NOMO-1 treated with DMSO at 0.1 percent for 48 hours (cell line): ENCODE measurements at regions not wholly inside any gene's neighbourhood (a gene's known extent, or its start where the extent isn't known, plus 50 kb on each side); places are given as distances from the start of the nearest gene placed in this dataset.
"Not testable (repeated sequence)": the region's sequence is repeated elsewhere in the genome, so short reads cannot be mapped to it uniquely, and the experiment has no call there.

Source experiments
- DNase-seq: peaks from one replicate; lab custom pipeline; 2025; ENCODE audit not compliant: unreplicated experiment; lab: John Stamatoyannopoulos, UW

DNA sequence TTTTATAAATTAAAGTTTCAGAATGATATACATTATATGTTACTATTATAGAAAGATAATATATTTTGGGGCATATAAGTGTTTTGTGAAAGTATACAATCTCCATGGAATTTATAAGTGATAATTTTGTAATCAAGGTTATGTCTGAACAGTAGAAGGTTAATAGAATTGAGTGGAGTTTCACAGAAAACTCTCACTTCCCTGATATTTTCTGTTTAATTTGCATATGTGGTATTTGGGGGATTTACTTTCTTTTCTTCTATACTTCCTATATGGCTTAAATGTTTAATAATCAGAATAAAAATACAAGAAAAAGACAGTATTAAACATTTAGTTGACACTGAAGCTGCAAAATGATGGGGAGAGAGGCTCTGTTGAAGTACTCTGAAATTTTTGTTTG is 848.5 kb downstream of the DACH1 start:
- no peak for DNase-seq

DNA sequence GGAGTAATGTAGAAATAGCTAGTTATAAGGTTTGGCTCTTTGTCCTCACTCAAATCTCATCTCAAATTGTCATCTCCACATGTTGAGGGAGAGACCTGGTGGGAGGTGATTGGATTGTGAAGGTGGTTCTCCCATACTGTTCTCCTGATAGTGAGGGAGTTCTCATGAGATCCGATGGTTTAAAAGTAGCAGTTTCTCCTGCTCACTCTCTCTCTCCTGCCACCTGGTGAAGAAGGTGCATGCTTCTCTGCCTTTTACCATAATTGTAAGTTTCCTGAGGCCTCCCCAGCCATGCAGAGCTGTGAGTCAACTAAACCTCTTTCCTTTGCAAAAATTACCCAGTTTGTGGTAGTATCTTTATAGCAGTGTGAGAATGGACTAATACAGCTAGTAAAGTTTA is 849.4 kb downstream of the DACH1 start:
- DNase-seq, result no peak

DNA sequence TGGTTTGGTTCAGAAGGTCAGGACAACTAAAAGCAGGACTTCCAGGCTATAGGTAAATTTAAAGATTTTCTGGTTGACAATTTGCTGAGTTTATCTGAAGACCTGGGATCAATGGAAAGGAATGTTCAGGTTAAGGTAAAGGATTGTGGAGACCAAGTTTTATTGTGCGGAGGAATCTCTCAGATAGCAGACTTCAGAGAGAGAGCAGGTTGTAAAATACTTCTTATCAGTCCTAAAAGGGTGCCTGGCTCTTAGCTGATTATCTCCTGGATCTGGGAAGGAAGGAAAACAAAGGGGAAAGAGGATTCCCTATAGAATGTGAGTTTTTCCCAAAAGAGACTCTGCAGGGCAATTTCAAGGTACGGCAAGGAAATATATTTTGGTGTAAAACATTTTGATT is 851.5 kb downstream of the DACH1 start:
- no peak for DNase-seq

DNA sequence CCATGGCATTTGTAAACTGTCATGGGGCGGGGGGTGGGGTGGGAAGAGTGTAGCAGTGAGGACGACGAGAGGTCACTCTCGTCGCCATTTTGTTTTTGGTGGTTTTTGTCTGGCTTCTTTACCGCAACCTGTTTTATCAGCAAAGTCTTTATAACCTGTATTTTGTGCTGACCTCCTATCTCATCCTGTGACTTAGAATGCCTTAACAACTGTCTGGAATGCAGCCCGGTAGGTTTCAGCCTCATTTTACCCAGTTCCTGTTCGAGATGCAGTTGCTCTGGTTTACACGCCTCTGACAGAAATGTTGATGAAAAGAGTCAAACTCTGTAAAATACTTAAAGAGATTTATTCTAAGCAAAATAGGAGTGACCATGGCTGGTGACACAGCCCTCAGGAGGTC is 852.0 kb downstream of the DACH1 start:
- no peak for DNase-seq

DNA sequence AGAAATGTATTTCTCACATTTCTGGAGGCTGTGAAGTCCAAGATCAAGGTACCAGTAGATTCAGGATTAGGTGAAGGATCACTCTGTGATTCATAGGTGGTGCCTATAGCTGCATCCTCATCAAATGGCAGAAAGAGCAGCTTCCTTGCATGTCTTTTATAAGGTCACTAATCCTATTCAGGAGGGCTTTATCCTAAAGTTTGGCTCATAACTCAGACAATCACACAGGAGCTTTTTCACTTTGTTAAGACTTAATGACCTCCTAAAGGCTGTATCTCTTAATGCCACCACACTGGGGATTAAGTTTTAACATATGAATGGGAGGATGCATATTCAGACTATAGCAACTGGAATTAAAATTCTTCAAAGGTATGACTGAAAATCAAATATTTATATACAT is 861.1 kb downstream of the DACH1 start:
- no peak for DNase-seq

DNA sequence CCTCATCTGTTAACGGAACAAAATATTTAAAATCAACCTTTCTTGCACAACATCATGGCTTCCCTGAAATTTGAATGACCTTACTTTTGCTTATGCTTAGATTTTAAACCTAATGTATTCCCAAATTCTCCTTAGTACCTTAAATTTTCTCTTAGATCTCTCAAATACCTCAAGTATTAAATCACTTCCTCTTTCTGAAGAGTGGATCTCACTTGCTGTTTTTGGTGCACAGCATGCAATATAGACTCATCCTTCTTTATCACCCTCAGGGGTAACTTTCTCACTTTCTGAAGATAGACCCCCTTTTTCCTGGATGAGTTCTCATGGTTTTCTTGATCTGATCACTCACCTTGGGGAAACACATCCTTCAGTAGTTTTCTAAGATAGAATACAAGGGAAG is 871.7 kb downstream of the DACH1 start:
- DNase-seq, result no peak

DNA sequence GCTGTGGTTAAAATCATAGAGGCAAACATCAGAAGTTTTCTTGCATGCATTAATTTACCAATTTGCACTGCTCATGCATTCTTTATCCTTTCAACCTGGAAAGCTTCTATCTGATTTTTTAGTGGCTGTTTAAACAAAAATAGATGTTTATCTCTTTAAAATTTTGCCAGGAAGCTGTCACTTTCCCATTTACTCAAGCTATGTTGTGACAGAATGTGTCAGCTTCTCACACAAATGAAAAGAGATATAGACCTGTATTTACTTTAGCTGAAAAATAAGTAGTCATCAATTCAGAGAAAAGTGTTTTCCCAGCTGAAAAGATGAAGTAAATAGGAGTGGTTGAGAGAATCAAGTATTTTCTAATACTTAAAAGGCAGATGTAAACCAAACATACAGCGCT is 872.8 kb downstream of the DACH1 start:
- no peak for DNase-seq

DNA sequence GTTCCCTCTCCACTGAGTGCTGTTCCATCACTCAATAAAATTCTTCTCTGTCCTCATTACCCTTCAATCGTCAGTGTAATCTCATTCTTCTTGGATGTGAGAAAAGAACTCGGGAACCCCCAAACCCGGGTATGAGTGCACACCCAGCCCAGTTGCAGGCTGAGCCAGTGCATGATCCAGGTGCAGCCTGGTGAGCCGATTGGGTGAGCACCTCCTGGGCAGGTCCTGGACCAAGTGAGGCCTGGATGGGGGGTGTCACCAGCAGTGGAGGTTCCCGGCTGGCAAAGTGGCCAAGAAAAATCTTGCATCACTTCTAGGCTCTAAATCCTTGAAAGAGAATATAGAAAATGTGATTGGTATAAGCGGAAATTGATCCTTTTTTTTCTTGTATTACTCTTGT is 878.8 kb upstream of the KLHL1 start:
- no peak for DNase-seq

DNA sequence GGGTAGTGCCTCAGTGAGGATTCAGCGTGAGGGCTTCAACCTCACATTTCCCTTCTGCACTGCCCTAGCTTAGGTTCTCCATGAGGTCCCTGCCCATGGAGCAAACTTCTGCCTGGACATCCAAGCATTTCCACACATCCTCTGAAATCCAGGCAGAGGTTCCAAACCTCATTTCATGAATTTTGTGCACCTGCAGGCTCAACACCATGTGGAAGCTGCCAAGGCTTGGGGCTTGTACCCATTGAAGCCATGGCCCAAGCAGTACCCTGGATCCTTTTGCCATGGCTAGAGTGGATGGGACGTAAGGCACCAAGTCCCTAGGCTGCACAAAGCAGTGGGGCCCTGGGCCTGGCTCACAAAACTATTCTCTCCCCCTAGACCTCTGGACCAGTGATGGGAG is 877.1 kb upstream of the KLHL1 start:
- DNase-seq, result no peak

DNA sequence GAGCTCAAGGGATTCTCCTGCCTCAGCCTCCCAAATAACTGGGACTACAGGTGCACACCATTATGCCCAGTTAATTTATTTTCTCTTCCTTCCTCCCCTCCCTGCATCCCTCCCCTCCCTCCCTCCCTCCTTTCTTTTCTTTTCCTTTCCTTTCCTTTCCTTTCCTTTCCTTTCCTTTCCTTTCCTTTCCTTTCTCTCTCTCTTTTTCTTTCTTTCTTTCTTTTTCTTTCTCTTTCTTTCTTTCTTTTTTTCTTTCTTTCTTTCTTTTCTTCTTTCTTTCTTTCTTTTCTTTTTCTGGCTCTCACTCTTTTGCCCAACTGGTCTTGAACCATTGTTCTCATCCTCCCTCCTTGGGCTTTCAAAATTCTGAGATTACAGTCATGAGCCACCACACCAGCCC is 873.0 kb upstream of the KLHL1 start:
- not testable (repeated sequence) for DNase-seq

DNA sequence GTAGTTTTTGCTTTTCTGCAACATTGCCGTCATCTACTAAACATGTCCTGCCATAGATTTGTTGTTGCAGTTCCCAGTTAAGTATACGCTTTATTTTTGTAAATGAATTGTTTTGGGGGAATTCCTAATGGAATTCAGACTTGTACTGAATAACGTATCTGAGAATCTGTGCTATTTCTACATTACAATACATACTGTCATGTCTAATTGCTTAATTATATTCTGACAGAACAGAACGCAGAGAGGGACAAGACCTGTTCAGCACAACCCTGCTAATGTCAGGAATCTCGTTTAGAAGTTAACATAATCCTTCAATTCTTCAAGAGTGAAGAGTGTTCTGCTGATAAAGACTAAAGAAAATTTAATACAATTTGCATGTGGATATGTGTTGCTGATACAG is 861.1 kb upstream of the KLHL1 start:
- no peak for DNase-seq

DNA sequence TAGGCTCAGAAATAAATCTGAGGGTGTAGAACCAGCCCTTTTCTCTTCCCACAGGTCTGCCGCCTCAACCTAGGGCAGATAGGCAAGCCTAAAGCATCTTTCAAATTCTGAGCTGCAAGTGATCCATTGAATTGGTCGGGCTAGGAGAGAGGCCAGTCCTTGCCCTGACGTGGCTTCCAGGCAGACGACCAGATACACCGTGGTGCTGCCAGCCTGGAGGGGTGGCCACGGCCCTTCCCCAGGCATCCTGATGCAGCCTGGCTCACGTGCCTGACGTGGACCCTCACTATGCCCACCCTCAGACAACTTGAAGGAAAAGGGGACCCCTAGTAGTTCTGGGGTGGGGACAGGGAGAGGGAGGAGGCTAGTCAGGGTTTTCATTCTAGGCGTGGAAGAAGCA is 859.3 kb upstream of the KLHL1 start:
- DNase-seq, result no peak

DNA sequence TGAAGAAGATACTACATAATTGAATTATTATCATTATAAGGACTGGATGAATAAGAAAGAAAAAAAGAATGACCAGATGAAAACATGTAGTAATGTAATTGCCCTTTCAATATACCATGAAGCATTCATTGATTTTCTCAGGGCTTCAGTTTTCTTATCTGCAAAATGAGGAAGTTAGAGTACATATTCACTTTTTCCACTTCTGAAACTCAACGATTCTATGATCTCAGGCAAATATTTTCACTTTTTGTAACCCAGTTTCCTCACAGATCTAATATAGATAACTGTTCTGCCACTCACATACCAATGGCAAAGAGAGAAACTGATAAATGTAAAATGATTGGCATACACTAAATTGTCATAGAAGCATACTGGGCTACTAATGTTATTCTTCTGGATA is 856.6 kb upstream of the KLHL1 start:
- peak; percentile 49 for DNase-seq

DNA sequence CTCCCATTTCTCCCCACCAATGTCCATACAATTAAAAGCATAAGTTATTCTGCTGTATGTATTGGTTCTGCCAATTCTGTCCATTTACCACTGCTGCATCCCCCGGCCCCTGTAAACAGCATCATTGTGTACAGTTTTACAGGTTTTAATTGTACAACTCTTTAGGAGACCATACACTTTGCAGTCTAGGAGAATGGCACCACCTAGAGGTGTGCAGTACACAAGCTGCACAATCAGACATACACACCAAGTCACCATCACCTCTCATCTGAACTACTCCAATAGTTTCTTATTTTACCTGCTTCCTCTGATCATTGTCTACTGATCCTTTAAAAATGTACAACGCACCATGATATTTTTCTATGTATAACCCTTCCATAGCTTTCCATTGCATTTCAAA is 855.9 kb upstream of the KLHL1 start:
- peak; percentile 14 for DNase-seq

DNA sequence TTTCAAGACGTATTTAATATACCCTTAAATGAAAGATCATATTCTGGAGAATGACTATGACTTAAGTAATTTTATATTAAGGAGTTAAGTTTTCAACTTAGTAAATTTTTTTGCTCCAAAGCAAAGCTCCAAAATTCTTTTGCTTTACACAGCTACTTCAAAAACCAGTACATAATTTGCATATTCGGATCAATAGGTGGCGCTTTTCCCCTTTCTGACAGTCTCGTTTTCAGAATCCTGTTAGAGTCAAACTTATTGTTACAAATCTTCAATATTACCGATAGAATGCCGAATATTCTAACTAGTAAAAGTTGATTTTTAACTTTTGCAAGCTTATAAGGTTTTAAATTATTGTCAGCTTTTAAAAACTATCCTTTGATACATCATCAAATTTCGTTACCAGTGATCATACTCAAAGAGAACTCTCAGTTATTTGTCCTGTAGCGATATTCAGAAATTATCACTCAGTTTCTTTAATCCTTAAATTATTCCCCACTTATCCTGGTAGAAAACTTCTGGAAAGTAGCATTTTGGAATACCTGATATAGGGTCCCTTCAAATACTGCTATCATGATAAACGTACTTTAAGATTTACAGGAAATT is 852.7 kb upstream of the KLHL1 start:
- DNase-seq, result peak; percentile 43

DNA sequence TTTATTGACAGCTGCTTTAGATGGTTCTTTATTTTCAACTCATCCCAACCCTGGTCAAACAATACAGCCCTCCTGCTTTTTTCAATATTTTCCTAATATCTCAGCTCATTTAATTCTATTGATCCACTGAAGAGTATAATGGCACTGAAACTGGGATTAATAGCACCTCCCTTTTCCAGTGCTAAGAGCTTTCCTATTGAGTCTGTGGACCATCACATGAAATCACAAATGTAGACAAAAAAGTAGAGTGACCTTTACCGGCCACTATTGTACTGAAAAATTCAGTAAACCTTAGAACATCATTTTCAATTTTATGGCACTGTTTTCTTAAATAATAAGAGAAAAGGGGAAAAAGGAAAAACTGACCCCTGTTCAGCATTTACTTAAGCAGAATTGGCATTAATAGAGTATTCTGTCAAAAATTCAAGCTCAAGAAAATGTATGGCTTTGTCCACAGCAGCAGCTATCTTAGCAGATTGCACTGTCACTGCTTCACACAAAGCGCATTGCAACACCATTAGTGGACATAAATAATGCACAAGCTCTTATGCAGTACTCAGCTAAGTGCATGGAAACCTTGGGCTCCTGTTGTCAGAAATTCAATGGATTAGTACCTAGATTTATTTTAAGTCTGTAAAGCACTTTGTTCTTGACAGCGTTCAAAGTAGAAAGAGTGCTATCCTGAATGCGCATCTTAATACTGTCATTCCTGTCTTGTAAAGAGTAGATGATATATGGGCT is 851.0 kb upstream of the KLHL1 start:
- DNase-seq, result no peak

DNA sequence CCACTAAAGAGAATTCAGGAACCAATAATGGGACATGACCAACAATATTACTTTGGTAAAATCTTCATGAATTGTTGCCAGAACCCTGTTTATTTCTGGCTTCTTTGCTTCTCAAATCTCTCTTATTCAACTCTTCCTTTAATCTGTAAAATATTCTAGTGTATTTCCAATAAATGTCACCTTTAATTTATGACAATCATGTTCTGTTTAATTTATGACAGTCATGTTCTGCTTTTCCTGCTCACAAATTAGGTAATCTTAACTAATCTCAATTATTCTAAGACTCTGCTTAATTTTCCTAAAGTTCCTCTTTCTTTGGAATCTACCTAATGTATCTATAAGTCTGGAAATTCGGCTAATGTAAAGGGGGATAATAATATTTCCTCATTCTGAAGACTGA is 847.6 kb upstream of the KLHL1 start:
- DNase-seq, result no peak

DNA sequence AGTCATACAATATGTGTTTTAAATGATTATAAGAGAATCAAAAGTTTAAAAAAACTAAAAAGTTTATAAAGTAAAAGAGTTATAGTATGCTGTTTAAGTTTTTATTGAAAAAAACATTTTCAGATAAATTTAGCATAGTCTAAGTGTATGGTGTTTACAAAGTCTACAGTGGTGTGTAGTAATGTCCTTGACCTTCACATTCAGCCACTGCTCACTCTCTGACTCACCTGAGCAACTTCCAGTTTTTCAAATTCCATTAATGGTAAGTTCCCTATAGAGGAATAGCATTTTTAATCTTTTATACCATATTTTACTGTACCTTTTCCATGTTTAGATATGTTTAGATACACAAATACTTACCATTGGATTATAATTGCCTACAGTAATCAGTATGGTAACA is 842.4 kb upstream of the KLHL1 start:
- no peak for DNase-seq

DNA sequence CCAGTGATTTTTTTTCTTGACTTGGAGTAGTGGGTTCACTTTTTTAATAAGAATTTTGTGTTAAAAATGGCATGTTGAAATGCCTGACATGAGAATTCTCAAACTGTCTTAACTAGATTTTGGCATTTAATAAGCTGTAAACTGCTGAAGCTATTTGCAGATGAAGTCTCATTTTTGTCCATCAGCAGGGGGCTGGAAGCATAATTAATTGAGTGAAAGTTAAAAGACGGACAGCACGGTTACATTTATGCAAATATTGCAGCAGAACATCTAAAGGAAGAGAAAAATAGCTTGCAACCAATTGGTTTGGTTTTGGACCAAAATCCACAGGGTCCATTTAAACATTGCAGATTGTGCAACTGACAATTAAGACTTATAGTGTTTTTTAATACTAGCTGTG is 837.3 kb upstream of the KLHL1 start:
- DNase-seq, result no peak

DNA sequence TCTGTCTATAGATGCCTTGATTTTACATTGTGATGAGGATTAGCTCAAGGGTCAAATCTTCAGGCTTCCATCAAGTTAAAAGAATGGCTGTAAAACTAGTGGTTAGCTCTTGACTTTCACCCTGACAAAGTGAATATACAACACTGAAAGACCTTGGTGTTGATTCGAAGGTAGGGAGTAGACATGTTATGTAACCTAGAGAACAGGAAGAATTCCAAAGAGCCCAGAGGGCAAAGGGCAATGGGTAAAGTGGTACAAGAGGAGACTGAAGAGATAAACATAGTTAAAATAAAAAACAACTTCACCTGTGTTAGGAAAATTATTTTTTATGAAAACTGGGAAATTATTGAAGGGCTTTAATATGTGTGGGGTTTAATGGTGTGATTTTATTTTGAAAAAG is 833.2 kb upstream of the KLHL1 start:
- DNase-seq, result no peak

DNA sequence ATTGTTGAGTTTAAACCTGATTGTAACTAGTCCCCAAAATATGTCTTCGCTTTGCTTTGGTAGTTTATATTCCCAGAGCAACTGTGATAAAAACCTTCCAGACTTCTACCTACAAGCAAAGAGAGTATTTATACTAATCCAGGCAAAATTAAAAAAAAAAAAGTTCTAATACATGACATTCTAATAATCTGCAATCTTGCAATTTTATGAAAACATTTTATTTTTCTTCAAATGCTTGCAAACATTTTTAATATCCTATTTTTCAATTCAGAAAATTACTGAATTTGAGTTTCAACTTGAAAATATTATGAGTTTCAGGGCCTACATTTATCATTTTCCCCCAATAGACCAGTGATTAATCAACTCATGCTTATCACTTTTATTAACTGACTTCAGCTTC is 830.2 kb upstream of the KLHL1 start:
- no peak for DNase-seq

DNA sequence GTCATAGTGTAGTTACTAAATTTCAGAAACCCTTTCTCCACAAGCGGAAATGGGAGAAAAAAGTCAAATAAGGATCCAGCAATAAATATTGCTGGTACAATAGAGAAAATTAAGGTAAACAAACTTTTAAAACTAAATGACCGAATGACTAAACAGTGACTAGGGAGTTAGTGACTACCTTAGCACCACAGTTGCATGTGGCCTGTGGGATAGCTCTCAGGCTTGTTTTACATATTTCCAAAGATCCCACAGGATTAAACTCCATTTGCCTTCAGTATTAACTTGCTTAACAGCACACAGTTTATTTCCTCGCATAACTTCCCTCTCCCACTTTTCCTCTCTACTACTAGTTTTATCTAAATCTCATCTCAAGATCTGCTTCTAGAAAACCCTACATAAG is 824.3 kb upstream of the KLHL1 start:
- no peak for DNase-seq
